ENCODE measurements at regions not wholly inside any gene's neighbourhood (a gene's known extent, or its start where the extent isn't known, plus 50 kb on each side); places are given as distances from the start of the nearest gene placed in this dataset.
"Not testable (repeated sequence)": the region's sequence is repeated elsewhere in the genome, so short reads cannot be mapped to it uniquely, and the experiment has no call there.

- H3K27me3 Mint-ChIP-seq; H3K27ac Mint-ChIP-seq; H3K36me3 Mint-ChIP-seq; CTCF ChIA-PET; DNase-seq; H3K4me1 Mint-ChIP-seq; ATAC-seq; H3K36me3 ChIP-seq (ENCODE audit: control insufficient read depth in 2 of 3, insufficient read depth in 3 of 3, low read length in 3 of 3); H3K4me3 ChIP-seq (ENCODE audit: low read length); POLR2A ChIA-PET; H3K27ac ChIP-seq (ENCODE audit: low read depth, low read length); intact Hi-C loops (cut with micrococcal nuclease); H3K4me3 Mint-ChIP-seq; H3K4me1 ChIP-seq (ENCODE audit: control insufficient read depth in 2 of 2, insufficient read depth in 2 of 2, low read length in 2 of 2); H3K9me3 ChIP-seq (ENCODE audit: control insufficient read depth in 2 of 3, low read length in 3 of 3); H3K9me3 Mint-ChIP-seq; H3K27me3 ChIP-seq (ENCODE audit: control insufficient read depth in 2 of 2, insufficient read depth in 2 of 2, low read length in 2 of 2): not testable (repeated sequence)
These were observed 120.1 kb downstream of the OR4M2 start for GRCh38 chr15:22200417-22200816.

GRCh38 chr15:22201993-22202659 is 121.8 kb downstream of the OR4M2 start:
- ATAC-seq; H3K27me3 ChIP-seq (ENCODE audit: control insufficient read depth in 2 of 2, insufficient read depth in 2 of 2, low read length in 2 of 2); H3K27ac ChIP-seq (ENCODE audit: low read depth, low read length); H3K36me3 Mint-ChIP-seq; CTCF ChIA-PET; H3K4me1 Mint-ChIP-seq; intact Hi-C loops (cut with micrococcal nuclease); H3K9me3 ChIP-seq (ENCODE audit: control insufficient read depth in 2 of 3, low read length in 3 of 3); H3K27me3 Mint-ChIP-seq; H3K4me1 ChIP-seq (ENCODE audit: control insufficient read depth in 2 of 2, insufficient read depth in 2 of 2, low read length in 2 of 2); DNase-seq; H3K36me3 ChIP-seq (ENCODE audit: control insufficient read depth in 2 of 3, insufficient read depth in 3 of 3, low read length in 3 of 3); POLR2A ChIA-PET; H3K4me3 ChIP-seq (ENCODE audit: low read length); H3K4me3 Mint-ChIP-seq; H3K9me3 Mint-ChIP-seq: not testable (repeated sequence)
- peak overlapping the region in 1 of 9 donors; percentile 65 for H3K27ac Mint-ChIP-seq

GRCh38 chr15:22203208-22203607 is 122.9 kb downstream of the OR4M2 start:
- intact Hi-C loops (cut with micrococcal nuclease); H3K4me1 Mint-ChIP-seq; H3K4me1 ChIP-seq (ENCODE audit: control insufficient read depth in 2 of 2, insufficient read depth in 2 of 2, low read length in 2 of 2); H3K9me3 ChIP-seq (ENCODE audit: control insufficient read depth in 2 of 3, low read length in 3 of 3); POLR2A ChIA-PET; H3K4me3 Mint-ChIP-seq; H3K36me3 Mint-ChIP-seq; H3K27me3 Mint-ChIP-seq; CTCF ChIA-PET; DNase-seq; H3K27ac Mint-ChIP-seq; H3K9me3 Mint-ChIP-seq; H3K27ac ChIP-seq (ENCODE audit: low read depth, low read length); H3K36me3 ChIP-seq (ENCODE audit: control insufficient read depth in 2 of 3, insufficient read depth in 3 of 3, low read length in 3 of 3); H3K27me3 ChIP-seq (ENCODE audit: control insufficient read depth in 2 of 2, insufficient read depth in 2 of 2, low read length in 2 of 2); H3K4me3 ChIP-seq (ENCODE audit: low read length): not testable (repeated sequence)
- peak; percentile 48 for ATAC-seq

- H3K27ac Mint-ChIP-seq; H3K36me3 ChIP-seq (ENCODE audit: control insufficient read depth in 2 of 3, insufficient read depth in 3 of 3, low read length in 3 of 3); POLR2A ChIA-PET; ATAC-seq; H3K9me3 Mint-ChIP-seq; H3K4me3 ChIP-seq (ENCODE audit: low read length); H3K36me3 Mint-ChIP-seq; H3K9me3 ChIP-seq (ENCODE audit: control insufficient read depth in 2 of 3, low read length in 3 of 3); H3K4me3 Mint-ChIP-seq; CTCF ChIA-PET; H3K27ac ChIP-seq (ENCODE audit: low read depth, low read length); H3K4me1 Mint-ChIP-seq; H3K27me3 ChIP-seq (ENCODE audit: control insufficient read depth in 2 of 2, insufficient read depth in 2 of 2, low read length in 2 of 2); DNase-seq; H3K27me3 Mint-ChIP-seq; intact Hi-C loops (cut with micrococcal nuclease); H3K4me1 ChIP-seq (ENCODE audit: control insufficient read depth in 2 of 2, insufficient read depth in 2 of 2, low read length in 2 of 2): not testable (repeated sequence)
These were observed 128.8 kb downstream of the OR4M2 start for GRCh38 chr15:22209086-22209485.

- H3K36me3 Mint-ChIP-seq; ATAC-seq; H3K27me3 ChIP-seq (ENCODE audit: control insufficient read depth in 2 of 2, insufficient read depth in 2 of 2, low read length in 2 of 2); H3K9me3 ChIP-seq (ENCODE audit: control insufficient read depth in 2 of 3, low read length in 3 of 3); H3K27ac ChIP-seq (ENCODE audit: low read depth, low read length); H3K4me3 ChIP-seq (ENCODE audit: low read length); H3K9me3 Mint-ChIP-seq; intact Hi-C loops (cut with micrococcal nuclease); DNase-seq; H3K36me3 ChIP-seq (ENCODE audit: control insufficient read depth in 2 of 3, insufficient read depth in 3 of 3, low read length in 3 of 3): not testable (repeated sequence)
- POLR2A ChIA-PET, result interaction anchor here (0.8 kb wide), 1 partner anchor 1866 kb away, joined by 3 read pairs; no protein-coding TSS in a partner anchor
- Mint-ChIP-seq H3K4me1 (peaks cover 20 to 40% (median 35%) of the 10 kb centered on the region in 7 donors), H3K27ac (peak overlapping the region in 8 of 9 donors; percentile 11 to 100 (median 99)), H3K27me3 (peaks cover 0 to 13% (median 0%) of the 10 kb centered on the region in 5 donors), H3K4me3 (peak overlapping the region in 1 of 10 donors; percentile 23)
- H3K4me1 ChIP-seq (ENCODE audit: control insufficient read depth in 2 of 2, insufficient read depth in 2 of 2, low read length in 2 of 2), result peaks cover 19 to 25% of the 10 kb centered on the region in 2 donors
- CTCF ChIA-PET, result interaction anchor here (0.6 to 6.0 kb wide), 4 partner anchors 1860 to 1874 kb away, joined by 4 to 81 read pairs (median 4); no protein-coding TSS in a partner anchor
These were observed 142.3 kb downstream of the OR4M2 start for GRCh38 chr15:22222596-22222995.

- DNase-seq, result peak in 1 of 9 donors; percentile 12
- Histone ChIP-seq H3K27ac (ENCODE audit: low read depth, low read length) (no peak overlapping the region), H3K4me3 (ENCODE audit: low read length) (no peak overlapping the region), H3K9me3 (ENCODE audit: control insufficient read depth in 2 of 3, low read length in 3 of 3) (no peaks in the 10 kb centered on the region), H3K4me1 (ENCODE audit: control insufficient read depth in 2 of 2, insufficient read depth in 2 of 2, low read length in 2 of 2) (peaks cover 19 to 25% of the 10 kb centered on the region in 2 donors), H3K36me3 (ENCODE audit: control insufficient read depth in 2 of 3, insufficient read depth in 3 of 3, low read length in 3 of 3) (no peaks in the 10 kb centered on the region), H3K27me3 (ENCODE audit: control insufficient read depth in 2 of 2, insufficient read depth in 2 of 2, low read length in 2 of 2) (no peaks in the 10 kb centered on the region)
- Mint-ChIP-seq H3K36me3 (peaks cover 0 to 4% (median 0%) of the 10 kb centered on the region in 5 donors), H3K27ac (peak overlapping the region in 8 of 9 donors; percentile 4 to 88 (median 50)), H3K9me3 (no peaks in the 10 kb centered on the region), H3K27me3 (peaks cover 0 to 13% (median 0%) of the 10 kb centered on the region in 5 donors), H3K4me1 (peaks cover 20 to 40% (median 35%) of the 10 kb centered on the region in 7 donors), H3K4me3 (peak overlapping the region in 1 of 10 donors; percentile 13)
- ATAC-seq, result no peak
- POLR2A ChIA-PET, result no interaction called here
- CTCF ChIA-PET, result interaction anchor here (0.6 to 6.0 kb wide), 3 partner anchors 1856 to 1868 kb away, joined by 3 to 81 read pairs (median 4); no protein-coding TSS in a partner anchor
- intact Hi-C loops (cut with micrococcal nuclease), result no loop called here
These were observed 143.9 kb downstream of the OR4M2 start for GRCh38 chr15:22224241-22224671.

GRCh38 chr15:22224961-22225360 is 144.6 kb downstream of the OR4M2 start:
- H3K9me3 ChIP-seq (ENCODE audit: control insufficient read depth in 2 of 3, low read length in 3 of 3); ATAC-seq; H3K27ac ChIP-seq (ENCODE audit: low read depth, low read length); H3K4me3 ChIP-seq (ENCODE audit: low read length); H3K36me3 Mint-ChIP-seq; H3K4me3 Mint-ChIP-seq; POLR2A ChIA-PET; DNase-seq; H3K9me3 Mint-ChIP-seq; H3K36me3 ChIP-seq (ENCODE audit: control insufficient read depth in 2 of 3, insufficient read depth in 3 of 3, low read length in 3 of 3); intact Hi-C loops (cut with micrococcal nuclease); H3K27me3 ChIP-seq (ENCODE audit: control insufficient read depth in 2 of 2, insufficient read depth in 2 of 2, low read length in 2 of 2): not testable (repeated sequence)
- Mint-ChIP-seq H3K4me1 (peaks cover 20 to 40% (median 35%) of the 10 kb centered on the region in 7 donors), H3K27me3 (peaks cover 0 to 13% (median 0%) of the 10 kb centered on the region in 5 donors), H3K27ac (peak overlapping the region in 4 of 9 donors; percentile 5 to 56 (median 34))
- CTCF ChIA-PET, result interaction anchor here (0.6 to 6.0 kb wide), 3 partner anchors 1856 to 1869 kb away, joined by 3 to 81 read pairs (median 4); no protein-coding TSS in a partner anchor
- H3K4me1 ChIP-seq (ENCODE audit: control insufficient read depth in 2 of 2, insufficient read depth in 2 of 2, low read length in 2 of 2), result peaks cover 19 to 25% of the 10 kb centered on the region in 2 donors
